DMS153 treated with DMSO at 0.1 percent for 48 hours (cell line): ENCODE measurements at regions not wholly inside any gene's neighbourhood (a gene's known extent, or its start where the extent isn't known, plus 50 kb on each side); places are given as distances from the start of the nearest gene placed in this dataset.
"Not testable (repeated sequence)": the region's sequence is repeated elsewhere in the genome, so short reads cannot be mapped to it uniquely, and the experiment has no call there.

Source experiments
- DNase-seq: peaks from one replicate; lab custom pipeline; 2025; ENCODE audit not compliant: unreplicated experiment; lab: John Stamatoyannopoulos, UW

- DNase-seq: no peak
Measured at GRCh38 chr15:70602834-70603560, 160.4 kb downstream of the UACA start.

- no peak for DNase-seq
Measured at GRCh38 chr15:70602281-70602680, 161.1 kb downstream of the UACA start.

GRCh38 chr15:70597945-70598344 lies 165.4 kb downstream of the UACA start:
- no peak for DNase-seq

- no peak for DNase-seq
Measured at GRCh38 chr15:70597056-70597603, 166.2 kb downstream of the UACA start.

GRCh38 chr15:70596354-70597055 lies 166.9 kb downstream of the UACA start:
- no peak for DNase-seq

- DNase-seq: no peak
Measured at GRCh38 chr15:70593795-70594194, 169.6 kb downstream of the UACA start.

- no peak for DNase-seq
Measured at GRCh38 chr15:70589728-70590127, 173.6 kb downstream of the UACA start.

- no peak for DNase-seq
Measured at GRCh38 chr15:70589221-70589620, 174.1 kb downstream of the UACA start.

- DNase-seq: no peak
Measured at GRCh38 chr15:70588613-70589012, 174.7 kb downstream of the UACA start.

- no peak for DNase-seq
Measured at GRCh38 chr15:70587896-70588567, 175.3 kb downstream of the UACA start.

GRCh38 chr15:70587012-70587634 lies 176.2 kb downstream of the UACA start:
- not testable (repeated sequence) for DNase-seq

GRCh38 chr15:70586241-70586640 lies 177.1 kb downstream of the UACA start:
- DNase-seq: no peak

- DNase-seq: no peak
Measured at GRCh38 chr15:70585707-70586034, 177.7 kb downstream of the UACA start.

- no peak for DNase-seq
Measured at GRCh38 chr15:70584838-70585706, 178.3 kb downstream of the UACA start.

- DNase-seq: no peak
Measured at GRCh38 chr15:70584441-70584837, 178.9 kb downstream of the UACA start.

- DNase-seq: no peak
Measured at GRCh38 chr15:70583006-70583405, 180.4 kb downstream of the UACA start.

- no peak for DNase-seq
Measured at GRCh38 chr15:70582143-70582945, 181.0 kb downstream of the UACA start.

GRCh38 chr15:70580958-70581357 lies 182.4 kb downstream of the UACA start:
- no peak for DNase-seq

GRCh38 chr15:70580286-70580685 lies 183.1 kb downstream of the UACA start:
- no peak for DNase-seq

GRCh38 chr15:70579766-70580165 lies 183.6 kb downstream of the UACA start:
- no peak for DNase-seq
